ENCODE measurements at regions not wholly inside any gene's neighbourhood (a gene's known extent, or its start where the extent isn't known, plus 50 kb on each side); places are given as distances from the start of the nearest gene placed in this dataset.
A peak's percentile ranks its signal among the peaks of the same experiment; 100 is the strongest.

DNA sequence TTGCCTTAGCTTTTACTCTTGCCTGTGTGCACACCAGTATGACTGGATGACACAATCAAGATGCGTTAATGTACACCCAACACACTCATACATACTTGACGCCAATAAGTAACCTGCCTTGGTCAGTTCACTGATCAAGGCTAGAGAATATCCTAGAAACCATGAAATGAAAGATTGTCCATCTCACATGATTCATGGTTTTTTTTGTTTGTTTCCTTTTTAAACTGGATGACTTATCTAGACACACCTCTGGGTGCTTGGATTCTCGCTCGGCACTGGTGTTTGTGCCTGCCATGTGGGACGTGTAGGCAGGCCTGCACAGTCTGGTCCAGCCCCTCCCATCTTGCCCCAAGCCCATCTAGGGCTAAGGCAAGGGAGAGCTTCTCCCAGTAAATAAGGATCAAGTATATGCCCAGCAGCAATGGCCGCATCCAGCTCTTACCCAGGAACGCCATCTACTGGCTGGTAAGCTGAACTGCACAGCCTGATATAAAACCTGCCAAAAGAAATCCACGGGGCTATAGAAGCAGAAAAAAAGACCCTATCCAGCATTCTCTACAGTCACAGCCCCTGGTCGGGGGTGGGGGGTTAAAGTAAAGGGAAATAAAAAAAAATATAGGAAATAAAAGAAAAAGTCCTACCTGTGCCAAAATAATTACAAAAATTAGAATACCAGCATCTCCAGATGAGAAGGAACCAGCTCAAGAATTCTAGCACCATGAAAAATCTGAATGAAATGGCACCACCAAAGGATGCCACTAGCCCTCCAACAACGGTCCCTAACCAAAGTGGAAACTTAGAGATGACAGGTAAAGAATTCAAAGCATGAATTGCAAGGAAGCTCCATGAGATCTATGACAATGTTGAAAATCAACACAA is 73.3 kb downstream of the OTOR start:
- TF ChIP-seq POLR2A (IDR thresholded peaks at IDR 0.05) = no peak
- TF ChIP-seq, protein P1, sequence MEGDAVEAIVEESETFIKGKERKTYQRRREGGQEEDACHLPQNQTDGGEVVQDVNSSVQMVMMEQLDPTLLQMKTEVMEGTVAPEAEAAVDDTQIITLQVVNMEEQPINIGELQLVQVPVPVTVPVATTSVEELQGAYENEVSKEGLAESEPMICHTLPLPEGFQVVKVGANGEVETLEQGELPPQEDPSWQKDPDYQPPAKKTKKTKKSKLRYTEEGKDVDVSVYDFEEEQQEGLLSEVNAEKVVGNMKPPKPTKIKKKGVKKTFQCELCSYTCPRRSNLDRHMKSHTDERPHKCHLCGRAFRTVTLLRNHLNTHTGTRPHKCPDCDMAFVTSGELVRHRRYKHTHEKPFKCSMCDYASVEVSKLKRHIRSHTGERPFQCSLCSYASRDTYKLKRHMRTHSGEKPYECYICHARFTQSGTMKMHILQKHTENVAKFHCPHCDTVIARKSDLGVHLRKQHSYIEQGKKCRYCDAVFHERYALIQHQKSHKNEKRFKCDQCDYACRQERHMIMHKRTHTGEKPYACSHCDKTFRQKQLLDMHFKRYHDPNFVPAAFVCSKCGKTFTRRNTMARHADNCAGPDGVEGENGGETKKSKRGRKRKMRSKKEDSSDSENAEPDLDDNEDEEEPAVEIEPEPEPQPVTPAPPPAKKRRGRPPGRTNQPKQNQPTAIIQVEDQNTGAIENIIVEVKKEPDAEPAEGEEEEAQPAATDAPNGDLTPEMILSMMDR (IDR thresholded peaks at IDR 0.05) = peak; percentile 13 to 71 (median 58)
